MCF 10A (cell line): ENCODE measurements at regions not wholly inside any gene's neighbourhood (a gene's known extent, or its start where the extent isn't known, plus 50 kb on each side); places are given as distances from the start of the nearest gene placed in this dataset.

Experiments used
- BruUV-seq: library from RNA; stranded (reverse); fragments of 400-500 nt; replicated peaks from 2 replicates; lab custom pipeline; 2021; lab: Mats Ljungman, UMichigan
- CTCF ChIA-PET: fragments of 300-600 bp; sonication (Branson Sonifier 250); formaldehyde crosslinking; extraction: SDS; loops from one replicate; lab custom pipeline; 2021; ENCODE audit warnings: antibody characterized with exemption, inconsistent platforms; lab: Yijun Ruan, JAX
- POLR2A ChIA-PET: fragments of 300-600, 350-650 bp; sonication (Branson Sonifier 250); formaldehyde crosslinking; extraction: SDS; loops from one replicate; lab custom pipeline; 2020; ENCODE audit warnings: antibody characterized with exemption, inconsistent platforms; lab: Yijun Ruan, JAX
- DNase-seq: peaks from one replicate; pipeline ENCODE4 v3.0.0-alpha.2; 2018; ENCODE audit not compliant: unreplicated experiment
- H3K27ac Mint-ChIP-seq: one replicate; pipeline ENCODE4 v1.8.0; 2022; ENCODE audit warnings: mild to moderate bottlenecking, low read depth, mixed read lengths; ENCODE audit not compliant: unreplicated experiment
- H3K27me3 Mint-ChIP-seq: one replicate; pipeline ENCODE4 v1.8.0; 2022; ENCODE audit warnings: mixed read lengths; ENCODE audit not compliant: insufficient read depth, unreplicated experiment
- H3K36me3 Mint-ChIP-seq: one replicate; pipeline ENCODE4 v1.8.0; 2022; ENCODE audit warnings: mild to moderate bottlenecking, moderate library complexity, mixed read lengths; ENCODE audit not compliant: insufficient read depth, unreplicated experiment
- H3K4me1 Mint-ChIP-seq: one replicate; pipeline ENCODE4 v1.8.0; 2022; ENCODE audit warnings: mixed read lengths; ENCODE audit not compliant: insufficient read depth, unreplicated experiment
- H3K4me3 Mint-ChIP-seq: one replicate; pipeline ENCODE4 v1.8.0; 2022; ENCODE audit warnings: mild to moderate bottlenecking, moderate library complexity, mixed read lengths; ENCODE audit not compliant: unreplicated experiment
- H3K9me3 Mint-ChIP-seq: one replicate; pipeline ENCODE4 v1.8.0; 2022; ENCODE audit warnings: mixed read lengths; ENCODE audit not compliant: unreplicated experiment
- CTCF ChIP-seq: fragments of 200-600 bp; IDR thresholded peaks from one replicate; pipeline ENCODE4 v1.8.0; 2022; ENCODE audit warnings: antibody characterized with exemption, mild to moderate bottlenecking; ENCODE audit not compliant: unreplicated experiment
- intact Hi-C: fragments of 100-400 bp; cut with micrococcal nuclease; formaldehyde crosslinking; loops from 2 replicates; pipeline ENCODE4 v1.14.1; 2022

- DNase-seq, result no peak
- Mint-ChIP-seq H3K4me3 (no peak overlapping the region), H3K36me3 (no peaks in the 10 kb centered on the region), H3K4me1 (peaks cover 6% of the 10 kb centered on the region), H3K27ac (no peak overlapping the region), H3K9me3 (no peaks in the 10 kb centered on the region), H3K27me3 (no peaks in the 10 kb centered on the region)
- no peak for TF ChIP-seq CTCF
- CTCF ChIA-PET, result no interaction called here
- intact Hi-C loops, result no loop called here
- POLR2A ChIA-PET, result no interaction called here
- no TSS peak for BruUV-seq
Observed at GRCh38 chr1:83109692-83110091, 889.2 kb downstream of the TTLL7 start.

- intact Hi-C loops, result no loop called here
- Mint-ChIP-seq H3K27ac (no peak overlapping the region), H3K4me3 (no peak overlapping the region), H3K36me3 (no peaks in the 10 kb centered on the region), H3K4me1 (no peaks in the 10 kb centered on the region), H3K27me3 (no peaks in the 10 kb centered on the region), H3K9me3 (no peaks in the 10 kb centered on the region)
- TF ChIP-seq CTCF, result no peak
- ChIA-PET CTCF (interaction anchor here (0.6 kb wide), 1 partner anchor 545 kb away, joined by 3 read pairs; no protein-coding TSS in a partner anchor), POLR2A (no interaction called here)
- BruUV-seq, result no TSS peak
- no peak for DNase-seq
Observed at GRCh38 chr1:83104558-83104957, 894.4 kb downstream of the TTLL7 start.

- ChIA-PET POLR2A (no interaction called here), CTCF (no interaction called here)
- no peak overlapping the region for H3K27ac Mint-ChIP-seq
- H3K9me3 Mint-ChIP-seq, result no peaks in the 10 kb centered on the region
- intact Hi-C loops, result no loop called here
- H3K4me1 Mint-ChIP-seq, result peaks cover 10% of the 10 kb centered on the region
- H3K4me3 Mint-ChIP-seq, result no peak overlapping the region
- no peaks in the 10 kb centered on the region for H3K27me3 Mint-ChIP-seq
- TF ChIP-seq CTCF, result no peak
- no peaks in the 10 kb centered on the region for H3K36me3 Mint-ChIP-seq
- no TSS peak for BruUV-seq
- DNase-seq, result no peak
Observed at GRCh38 chr1:83103341-83103740, 895.6 kb downstream of the TTLL7 start.

- no peak overlapping the region for H3K27ac Mint-ChIP-seq
- DNase-seq, result no peak
- H3K4me1 Mint-ChIP-seq, result peaks cover 14% of the 10 kb centered on the region
- CTCF ChIA-PET, result no interaction called here
- H3K27me3 Mint-ChIP-seq, result no peaks in the 10 kb centered on the region
- TF ChIP-seq CTCF, result no peak
- BruUV-seq, result no TSS peak
- no peak overlapping the region for H3K4me3 Mint-ChIP-seq
- POLR2A ChIA-PET, result no interaction called here
- no peaks in the 10 kb centered on the region for H3K36me3 Mint-ChIP-seq
- no peaks in the 10 kb centered on the region for H3K9me3 Mint-ChIP-seq
- intact Hi-C loops, result no loop called here
Observed at GRCh38 chr1:83102630-83103071, 896.3 kb downstream of the TTLL7 start.
